DOHH2 (cell line): ENCODE measurements at regions not wholly inside any gene's neighbourhood (a gene's known extent, or its start where the extent isn't known, plus 50 kb on each side); places are given as distances from the start of the nearest gene placed in this dataset.
"Not testable (repeated sequence)": the region's sequence is repeated elsewhere in the genome, so short reads cannot be mapped to it uniquely, and the experiment has no call there.

Experiments used
- H3F3A ChIP-seq: fragments of 200-600 bp; sonication (generic), shearing (Covaris generic); 2 replicates; pipeline ENCODE4 v1.6.0; 2016; ENCODE audit warnings: antibody characterized with exemption, mild to moderate bottlenecking; ENCODE audit not compliant: control insufficient read depth, insufficient read depth
- H3K27ac ChIP-seq: fragments of 200-600 bp; sonication (generic); 2 replicates; pipeline ENCODE4 v1.5.1; 2014; ENCODE audit warnings: low read depth, mild to moderate bottlenecking, low read length, moderate library complexity
- H3K27me3 ChIP-seq: fragments of 200-600 bp; sonication (generic); 2 replicates; pipeline ENCODE4 v1.6.1; 2014; ENCODE audit warnings: mild to moderate bottlenecking, low read length, mixed read lengths; ENCODE audit not compliant: control insufficient read depth
- H3K36me3 ChIP-seq: fragments of 200-600 bp; sonication (generic); 2 replicates; pipeline ENCODE4 v1.6.1; 2014; ENCODE audit warnings: mild to moderate bottlenecking, low read length, moderate library complexity, mixed read lengths; ENCODE audit not compliant: control insufficient read depth
- H3K4me1 ChIP-seq: fragments of 200-600 bp; sonication (generic); 2 replicates; pipeline ENCODE4 v1.6.1; 2014; ENCODE audit warnings: mild to moderate bottlenecking, low read length, mixed read lengths; ENCODE audit not compliant: control insufficient read depth
- H3K4me2 ChIP-seq: fragments of 200-600 bp; sonication (generic); 2 replicates; pipeline ENCODE4 v1.6.0; 2014; ENCODE audit warnings: mild to moderate bottlenecking, low read length, moderate library complexity
- H3K4me3 ChIP-seq: fragments of 200-600 bp; sonication (generic); 2 replicates; pipeline ENCODE4 v1.5.1; 2014; ENCODE audit warnings: mild to moderate bottlenecking, low read length, mixed read lengths
- H3K79me2 ChIP-seq: fragments of 200-600 bp; sonication (generic); 2 replicates; pipeline ENCODE4 v1.6.1; 2014; ENCODE audit warnings: mild to moderate bottlenecking, low read length, mixed read lengths; ENCODE audit not compliant: control insufficient read depth
- H3K9me2 ChIP-seq: fragments of 200-600 bp; sonication (generic); replicated peaks from 2 replicates; pipeline ENCODE4 v1.6.1; 2014; ENCODE audit warnings: mild to moderate bottlenecking, low read length, mixed read lengths; ENCODE audit not compliant: control insufficient read depth
- H3K9me3 ChIP-seq: fragments of 200-600 bp; sonication (generic); 2 replicates; pipeline ENCODE4 v1.6.1; 2014; ENCODE audit warnings: antibody characterized with exemption, low read length, mixed read lengths; ENCODE audit not compliant: control insufficient read depth, insufficient read depth
- H4K20me1 ChIP-seq: fragments of 200-600 bp; sonication (generic); 2 replicates; pipeline ENCODE4 v1.6.0; 2014; ENCODE audit warnings: low read depth, mild to moderate bottlenecking, antibody characterized with exemption, low read length, moderate library complexity; ENCODE audit not compliant: control insufficient read depth, insufficient read depth
- EZH2phosphoT487 ChIP-seq: fragments of 200-600 bp; sonication (generic); IDR thresholded peaks from 2 replicates; pipeline ENCODE4 v1.6.1; 2017; ENCODE audit warnings: borderline replicate concordance, mild to moderate bottlenecking, antibody characterized with exemption, low read length, moderate library complexity, mixed read lengths
- TF ChIP-seq, protein P1 (sequence below): fragments of 200-600 bp; sonication (generic); IDR thresholded peaks from one replicate; pipeline ENCODE4 v1.5.1; 2014; ENCODE audit warnings: antibody characterized with exemption, mild to moderate bottlenecking, low read depth, low read length; ENCODE audit not compliant: poor library complexity, severe bottlenecking

DNA sequence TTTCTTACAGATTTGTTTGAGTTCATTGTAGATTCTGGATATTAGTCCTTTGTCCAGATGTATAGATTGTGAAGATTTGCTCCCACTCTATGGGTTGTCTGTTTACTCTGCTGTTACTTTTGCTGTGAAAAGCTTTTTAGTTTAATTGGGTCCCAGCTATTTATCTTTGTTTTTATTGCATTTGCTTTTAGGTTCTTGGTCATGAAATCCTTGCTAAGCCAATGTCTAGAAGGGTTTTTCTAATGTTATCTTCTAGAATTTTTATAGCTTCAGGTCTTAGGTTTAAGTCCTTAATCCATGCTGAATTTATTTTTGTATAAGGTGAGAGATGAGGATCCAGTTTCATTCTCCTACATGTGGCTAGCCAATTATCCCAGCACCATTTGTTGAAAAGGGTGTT lies 81.2 kb upstream of the NDST4 start:
- not testable (repeated sequence) for H4K20me1 ChIP-seq, H3K27ac ChIP-seq, H3K4me1 ChIP-seq, H3K27me3 ChIP-seq, H3K4me3 ChIP-seq, H3K36me3 ChIP-seq, H3K9me3 ChIP-seq, H3K4me2 ChIP-seq, H3F3A ChIP-seq, H3K79me2 ChIP-seq, H3K9me2 ChIP-seq

DNA sequence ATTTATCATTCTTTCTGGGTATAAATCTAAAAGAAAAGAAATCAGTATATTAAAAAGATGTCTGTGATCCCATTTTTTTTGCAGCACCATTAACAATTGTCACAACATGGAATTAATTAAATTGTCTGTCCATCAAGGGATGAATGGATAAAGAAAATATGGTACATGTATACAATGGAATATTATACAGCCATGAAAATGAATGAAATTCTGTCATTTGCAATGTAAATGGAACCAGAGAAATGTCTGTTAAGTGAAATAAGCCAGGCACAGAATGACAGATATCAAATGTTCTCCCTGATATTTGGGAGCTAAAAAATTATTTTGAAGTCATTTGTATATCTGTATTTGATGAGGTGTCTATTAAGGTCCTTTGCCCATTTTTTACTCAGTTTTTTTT lies 77.1 kb upstream of the NDST4 start:
- no peaks in the 10 kb centered on the region for H3K4me1 ChIP-seq
- TF ChIP-seq, protein P1, sequence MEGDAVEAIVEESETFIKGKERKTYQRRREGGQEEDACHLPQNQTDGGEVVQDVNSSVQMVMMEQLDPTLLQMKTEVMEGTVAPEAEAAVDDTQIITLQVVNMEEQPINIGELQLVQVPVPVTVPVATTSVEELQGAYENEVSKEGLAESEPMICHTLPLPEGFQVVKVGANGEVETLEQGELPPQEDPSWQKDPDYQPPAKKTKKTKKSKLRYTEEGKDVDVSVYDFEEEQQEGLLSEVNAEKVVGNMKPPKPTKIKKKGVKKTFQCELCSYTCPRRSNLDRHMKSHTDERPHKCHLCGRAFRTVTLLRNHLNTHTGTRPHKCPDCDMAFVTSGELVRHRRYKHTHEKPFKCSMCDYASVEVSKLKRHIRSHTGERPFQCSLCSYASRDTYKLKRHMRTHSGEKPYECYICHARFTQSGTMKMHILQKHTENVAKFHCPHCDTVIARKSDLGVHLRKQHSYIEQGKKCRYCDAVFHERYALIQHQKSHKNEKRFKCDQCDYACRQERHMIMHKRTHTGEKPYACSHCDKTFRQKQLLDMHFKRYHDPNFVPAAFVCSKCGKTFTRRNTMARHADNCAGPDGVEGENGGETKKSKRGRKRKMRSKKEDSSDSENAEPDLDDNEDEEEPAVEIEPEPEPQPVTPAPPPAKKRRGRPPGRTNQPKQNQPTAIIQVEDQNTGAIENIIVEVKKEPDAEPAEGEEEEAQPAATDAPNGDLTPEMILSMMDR, result no peak
- no peak for TF ChIP-seq EZH2phosphoT487
- H4K20me1 ChIP-seq, result no peaks in the 10 kb centered on the region
- H3K27ac ChIP-seq, result no peak overlapping the region
- H3K4me2 ChIP-seq, result no peak overlapping the region
- no peaks in the 10 kb centered on the region for H3K27me3 ChIP-seq
- H3K36me3 ChIP-seq, result no peaks in the 10 kb centered on the region
- no peak overlapping the region for H3K4me3 ChIP-seq
- no peaks in the 10 kb centered on the region for H3K9me2 ChIP-seq
- no peaks in the 10 kb centered on the region for H3K9me3 ChIP-seq
- no peaks in the 10 kb centered on the region for H3K79me2 ChIP-seq
- no peaks in the 10 kb centered on the region for H3F3A ChIP-seq

DNA sequence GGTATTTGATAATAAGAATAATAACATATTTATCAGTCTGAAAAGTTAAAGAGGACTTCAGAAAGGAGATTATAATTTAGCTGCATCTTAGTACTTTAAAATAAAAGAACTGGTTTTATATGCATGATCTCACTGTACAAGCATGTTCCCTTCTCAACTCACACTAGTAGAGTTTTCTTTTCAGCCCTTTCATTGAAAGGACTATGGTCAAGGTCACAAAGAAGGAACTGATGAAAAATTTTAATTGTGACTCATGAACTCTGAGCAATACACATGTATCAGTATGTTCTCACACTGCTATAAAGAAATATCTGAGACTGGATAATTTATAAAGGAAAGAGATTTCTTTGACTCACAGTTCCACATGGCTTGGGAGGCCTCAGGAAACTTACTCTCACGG lies 73.7 kb upstream of the NDST4 start:
- Histone ChIP-seq H3K27ac (no peak overlapping the region), H3F3A (no peaks in the 10 kb centered on the region), H3K4me3 (no peak overlapping the region), H4K20me1 (no peaks in the 10 kb centered on the region), H3K36me3 (no peaks in the 10 kb centered on the region), H3K4me2 (no peak overlapping the region), H3K9me3 (no peaks in the 10 kb centered on the region), H3K9me2 (no peaks in the 10 kb centered on the region), H3K79me2 (no peaks in the 10 kb centered on the region), H3K4me1 (no peaks in the 10 kb centered on the region), H3K27me3 (no peaks in the 10 kb centered on the region)
- no peak for TF ChIP-seq EZH2phosphoT487
- TF ChIP-seq, protein P1, result no peak

DNA sequence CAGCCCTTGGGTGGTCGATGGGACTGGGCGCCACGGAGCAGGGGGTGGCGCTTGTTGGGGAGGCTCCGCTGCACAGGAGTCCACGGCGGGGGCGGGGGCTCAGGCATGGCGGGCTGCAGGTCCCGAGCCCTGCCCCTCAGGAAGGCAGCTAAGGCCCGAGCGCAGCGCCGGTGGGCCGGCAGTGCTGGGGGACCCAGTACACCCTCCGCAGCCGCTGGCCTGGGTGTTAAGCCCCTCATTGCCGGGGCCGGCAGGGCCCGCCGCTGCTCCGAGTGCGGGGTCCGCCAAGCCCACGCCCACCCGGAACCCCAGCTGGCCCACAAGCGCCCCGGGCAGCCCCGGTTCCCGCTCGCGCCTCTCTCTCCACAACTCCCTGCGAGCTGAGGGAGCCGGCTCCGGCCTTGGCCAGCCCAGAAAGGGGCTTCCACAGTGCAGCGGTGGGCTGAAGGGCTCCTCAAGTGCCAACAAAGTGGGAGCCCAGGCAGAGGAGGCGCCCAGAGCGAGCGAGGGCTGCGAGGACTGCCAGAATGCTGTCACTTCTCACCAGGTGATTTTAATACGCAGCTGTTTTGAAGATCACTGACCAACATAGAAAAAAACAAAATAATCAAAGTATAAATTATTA lies 66.1 kb upstream of the NDST4 start:
- not testable (repeated sequence) for H3K4me1 ChIP-seq, H3K4me3 ChIP-seq, H3K9me3 ChIP-seq, H3K79me2 ChIP-seq, H3K27me3 ChIP-seq, H3K36me3 ChIP-seq, H3K4me2 ChIP-seq, H3F3A ChIP-seq, H3K27ac ChIP-seq, H3K9me2 ChIP-seq, H4K20me1 ChIP-seq

DNA sequence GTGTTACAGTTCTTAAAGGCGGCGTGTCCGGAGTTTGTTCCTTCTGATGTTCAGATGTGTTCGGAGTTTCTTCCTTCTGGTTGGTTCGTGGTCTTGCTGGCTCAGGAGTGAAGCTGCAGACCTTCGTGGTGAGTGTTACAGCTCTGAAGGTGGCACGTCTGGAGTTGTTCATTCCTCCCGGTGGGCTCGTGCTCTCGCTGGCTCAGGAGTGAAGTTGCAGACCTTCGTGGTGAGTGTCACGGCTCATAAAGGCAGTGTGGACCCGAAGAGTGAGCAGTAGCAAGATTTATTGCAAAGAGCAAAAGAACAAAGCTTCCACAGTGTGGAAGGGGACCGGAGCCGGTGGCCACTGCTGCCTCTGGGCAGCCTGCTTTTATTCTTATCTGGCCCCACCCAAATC lies 65.3 kb upstream of the NDST4 start:
- not testable (repeated sequence) for H3K4me3 ChIP-seq, H3K27me3 ChIP-seq, H3K27ac ChIP-seq, H3K36me3 ChIP-seq, H3K9me3 ChIP-seq, H3F3A ChIP-seq, H3K79me2 ChIP-seq, H3K4me1 ChIP-seq, H3K9me2 ChIP-seq, H3K4me2 ChIP-seq, H4K20me1 ChIP-seq
